PC-3 (cell line): ENCODE measurements at regions not wholly inside any gene's neighbourhood (a gene's known extent, or its start where the extent isn't known, plus 50 kb on each side); places are given as distances from the start of the nearest gene placed in this dataset.

Experiments used
- CTCF ChIP-seq: fragments of 300-600 bp; sonication (generic); conservative IDR thresholded peaks from 2 replicates; pipeline ENCODE4 v1.5.1; 2017; ENCODE audit warnings: antibody characterized with exemption, low read depth, mild to moderate bottlenecking, low read length
- EZH2 ChIP-seq: fragments of 300-600 bp; sonication (generic); IDR thresholded peaks from one replicate; pipeline ENCODE4 v1.6.1; 2017; ENCODE audit warnings: antibody characterized with exemption, mild to moderate bottlenecking, low read length; ENCODE audit not compliant: unreplicated experiment

GRCh38 chr11:27205779-27206570, 157.0 kb downstream of the CCDC34 start:
- TF ChIP-seq CTCF (no peak), EZH2 (no peak)
